ENCODE measurements at regions not wholly inside any gene's neighbourhood (a gene's known extent, or its start where the extent isn't known, plus 50 kb on each side); places are given as distances from the start of the nearest gene placed in this dataset.

DNA sequence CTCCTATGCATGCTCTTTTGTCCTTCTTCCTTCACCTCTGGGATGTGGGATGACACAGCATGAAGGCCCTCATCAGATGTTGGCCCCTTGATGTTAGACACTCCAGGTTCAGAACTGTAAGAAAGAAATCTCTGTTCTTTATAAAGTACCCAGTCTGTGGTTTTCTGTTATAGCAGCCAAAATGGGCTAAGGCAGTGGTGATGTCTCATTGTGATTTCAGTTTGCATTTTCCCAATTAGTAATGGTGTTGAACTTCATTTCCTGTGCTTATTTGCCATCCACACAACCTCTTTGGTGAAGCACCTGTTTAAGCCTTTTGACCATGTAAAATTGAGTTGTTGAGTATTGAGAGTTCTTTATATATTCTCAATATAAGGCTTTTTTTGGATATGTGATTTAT is 129.3 kb upstream of the C1orf174 start:
- no peak for DNase-seq (ENCODE audit: low spot score)
- TF ChIP-seq, protein P1, sequence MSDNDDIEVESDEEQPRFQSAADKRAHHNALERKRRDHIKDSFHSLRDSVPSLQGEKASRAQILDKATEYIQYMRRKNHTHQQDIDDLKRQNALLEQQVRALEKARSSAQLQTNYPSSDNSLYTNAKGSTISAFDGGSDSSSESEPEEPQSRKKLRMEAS (IDR thresholded peaks at IDR 0.05), result no peak
- TF ChIP-seq, protein P2, sequence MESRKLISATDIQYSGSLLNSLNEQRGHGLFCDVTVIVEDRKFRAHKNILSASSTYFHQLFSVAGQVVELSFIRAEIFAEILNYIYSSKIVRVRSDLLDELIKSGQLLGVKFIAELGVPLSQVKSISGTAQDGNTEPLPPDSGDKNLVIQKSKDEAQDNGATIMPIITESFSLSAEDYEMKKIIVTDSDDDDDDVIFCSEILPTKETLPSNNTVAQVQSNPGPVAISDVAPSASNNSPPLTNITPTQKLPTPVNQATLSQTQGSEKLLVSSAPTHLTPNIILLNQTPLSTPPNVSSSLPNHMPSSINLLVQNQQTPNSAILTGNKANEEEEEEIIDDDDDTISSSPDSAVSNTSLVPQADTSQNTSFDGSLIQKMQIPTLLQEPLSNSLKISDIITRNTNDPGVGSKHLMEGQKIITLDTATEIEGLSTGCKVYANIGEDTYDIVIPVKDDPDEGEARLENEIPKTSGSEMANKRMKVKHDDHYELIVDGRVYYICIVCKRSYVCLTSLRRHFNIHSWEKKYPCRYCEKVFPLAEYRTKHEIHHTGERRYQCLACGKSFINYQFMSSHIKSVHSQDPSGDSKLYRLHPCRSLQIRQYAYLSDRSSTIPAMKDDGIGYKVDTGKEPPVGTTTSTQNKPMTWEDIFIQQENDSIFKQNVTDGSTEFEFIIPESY (IDR thresholded peaks at IDR 0.05), result no peak
- no peak for TF ChIP-seq YY1 (IDR thresholded peaks at IDR 0.05)
- no peak for TF ChIP-seq EGR1 (IDR thresholded peaks at IDR 0.05; ENCODE audit: low read depth in 2 of 2)
- no peak for TF ChIP-seq RAD21 (IDR thresholded peaks at IDR 0.05)
- TF ChIP-seq SP1 (IDR thresholded peaks at IDR 0.05), result no peak
- TF ChIP-seq HNF4G (IDR thresholded peaks at IDR 0.05), result no peak
- no peak for TF ChIP-seq RXRA (IDR thresholded peaks at IDR 0.05)
- TF ChIP-seq FOXA1 (IDR thresholded peaks at IDR 0.05), result no peak
- TF ChIP-seq NR2F2 (IDR thresholded peaks at IDR 0.05), result no peak
- H3K27me3 ChIP-seq (ENCODE audit: control insufficient read depth in 4 of 4, insufficient read depth in 4 of 4, low read length in 3 of 4), result peaks cover 0 to 4% (median 0%) of the 10 kb centered on the region in 4 donors
- no peaks in the 10 kb centered on the region for H3K4me1 ChIP-seq (ENCODE audit: control insufficient read depth in 4 of 4, insufficient read depth in 4 of 4, low read length in 3 of 4)
- H3K9ac ChIP-seq (ENCODE audit: low read depth in 1 of 2, low read length in 2 of 2), result no peak overlapping the region
- H3K36me3 ChIP-seq (ENCODE audit: control insufficient read depth in 4 of 4, insufficient read depth in 3 of 4, low read depth in 1 of 4, low read length in 3 of 4), result no peaks in the 10 kb centered on the region
- H3K4me3 ChIP-seq (ENCODE audit: low read depth in 1 of 3, low read length in 3 of 3), result no peak overlapping the region
- H3K9me3 ChIP-seq (ENCODE audit: control insufficient read depth in 4 of 4, low read length in 3 of 4), result peaks cover 0 to 5% (median 3%) of the 10 kb centered on the region in 4 donors
- H3K27ac ChIP-seq (ENCODE audit: low read depth in 1 of 2, low read length in 2 of 2), result no peak overlapping the region

DNA sequence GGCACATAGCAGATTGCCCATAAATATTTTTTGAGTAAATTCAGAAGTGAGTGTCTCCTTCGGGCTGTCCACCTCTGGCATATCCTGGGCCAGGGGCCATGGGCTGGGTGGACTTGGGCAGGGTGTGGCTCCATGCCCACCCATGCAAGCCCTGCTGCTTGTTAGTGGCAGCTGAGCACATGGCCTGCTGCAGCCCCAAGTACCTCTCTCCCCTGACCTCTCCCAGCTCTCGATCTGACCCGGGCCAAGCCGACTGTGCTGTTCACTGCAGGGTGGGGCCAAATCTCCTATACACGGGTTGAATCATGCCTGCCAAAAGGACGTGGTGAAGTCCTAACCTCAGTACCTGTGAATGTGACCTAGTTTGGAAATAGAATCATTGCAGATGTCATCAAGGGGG is 132.5 kb upstream of the C1orf174 start:
- no peak overlapping the region for H3K27ac ChIP-seq (ENCODE audit: low read depth in 1 of 2, low read length in 2 of 2)
- WGBS, result 65% methylated on average over 6 of the region's 6 CpGs
- H3K36me3 ChIP-seq (ENCODE audit: control insufficient read depth in 4 of 4, insufficient read depth in 3 of 4, low read depth in 1 of 4, low read length in 3 of 4), result no peaks in the 10 kb centered on the region
- DNase-seq (ENCODE audit: low spot score), result no peak
- peaks cover 0 to 5% (median 3%) of the 10 kb centered on the region in 4 donors for H3K9me3 ChIP-seq (ENCODE audit: control insufficient read depth in 4 of 4, low read length in 3 of 4)
- H3K4me3 ChIP-seq (ENCODE audit: low read depth in 1 of 3, low read length in 3 of 3), result no peak overlapping the region
- H3K4me1 ChIP-seq (ENCODE audit: control insufficient read depth in 4 of 4, insufficient read depth in 4 of 4, low read length in 3 of 4), result no peaks in the 10 kb centered on the region
- TF ChIP-seq RXRA (IDR thresholded peaks at IDR 0.05) (no peak), FOXA2 (IDR thresholded peaks at IDR 0.05) (no peak)
- H3K27me3 ChIP-seq (ENCODE audit: control insufficient read depth in 4 of 4, insufficient read depth in 4 of 4, low read length in 3 of 4), result peaks cover 0 to 4% (median 0%) of the 10 kb centered on the region in 4 donors
- no peak overlapping the region for H3K9ac ChIP-seq (ENCODE audit: low read depth in 1 of 2, low read length in 2 of 2)

DNA sequence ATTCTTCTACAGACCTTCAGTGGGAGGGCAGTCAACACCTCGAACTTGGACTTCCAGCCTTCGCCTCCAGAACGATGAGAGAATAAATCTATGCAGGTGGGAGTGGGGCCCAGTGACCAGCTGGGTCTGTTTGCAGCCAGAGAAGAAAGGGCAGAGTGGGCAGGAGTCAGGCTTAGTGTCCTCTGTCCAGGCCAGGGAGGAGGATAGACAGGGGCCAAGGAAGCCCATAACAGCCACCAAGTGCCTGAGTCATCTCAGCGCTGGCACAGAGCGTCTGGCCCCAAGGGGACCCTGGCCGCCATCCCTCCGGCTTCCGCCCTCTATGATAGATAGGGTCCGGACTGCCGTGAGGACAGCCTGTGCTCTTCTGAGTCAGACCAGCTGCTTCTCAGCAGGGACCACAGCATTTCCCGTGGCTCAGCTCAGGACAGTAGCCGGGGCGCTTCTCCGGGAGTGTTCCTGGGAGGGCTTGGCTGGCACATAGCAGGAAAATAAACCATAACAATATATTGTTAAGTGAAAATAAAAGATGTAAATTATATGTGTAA is 133.1 kb upstream of the C1orf174 start:
- DNase-seq (ENCODE audit: low spot score), result no peak
- Histone ChIP-seq H3K4me3 (ENCODE audit: low read depth in 1 of 3, low read length in 3 of 3) (no peak overlapping the region), H3K9me3 (ENCODE audit: control insufficient read depth in 4 of 4, low read length in 3 of 4) (peaks cover 0 to 5% (median 3%) of the 10 kb centered on the region in 4 donors), H3K36me3 (ENCODE audit: control insufficient read depth in 4 of 4, insufficient read depth in 3 of 4, low read depth in 1 of 4, low read length in 3 of 4) (no peaks in the 10 kb centered on the region), H3K27me3 (ENCODE audit: control insufficient read depth in 4 of 4, insufficient read depth in 4 of 4, low read length in 3 of 4) (peaks cover 0 to 4% (median 0%) of the 10 kb centered on the region in 4 donors), H3K4me1 (ENCODE audit: control insufficient read depth in 4 of 4, insufficient read depth in 4 of 4, low read length in 3 of 4) (no peaks in the 10 kb centered on the region), H3K9ac (ENCODE audit: low read depth in 1 of 2, low read length in 2 of 2) (no peak overlapping the region), H3K27ac (ENCODE audit: low read depth in 1 of 2, low read length in 2 of 2) (no peak overlapping the region)
- WGBS, result 75% methylated on average over 14 of the region's 14 CpGs
- TF ChIP-seq, protein P3, sequence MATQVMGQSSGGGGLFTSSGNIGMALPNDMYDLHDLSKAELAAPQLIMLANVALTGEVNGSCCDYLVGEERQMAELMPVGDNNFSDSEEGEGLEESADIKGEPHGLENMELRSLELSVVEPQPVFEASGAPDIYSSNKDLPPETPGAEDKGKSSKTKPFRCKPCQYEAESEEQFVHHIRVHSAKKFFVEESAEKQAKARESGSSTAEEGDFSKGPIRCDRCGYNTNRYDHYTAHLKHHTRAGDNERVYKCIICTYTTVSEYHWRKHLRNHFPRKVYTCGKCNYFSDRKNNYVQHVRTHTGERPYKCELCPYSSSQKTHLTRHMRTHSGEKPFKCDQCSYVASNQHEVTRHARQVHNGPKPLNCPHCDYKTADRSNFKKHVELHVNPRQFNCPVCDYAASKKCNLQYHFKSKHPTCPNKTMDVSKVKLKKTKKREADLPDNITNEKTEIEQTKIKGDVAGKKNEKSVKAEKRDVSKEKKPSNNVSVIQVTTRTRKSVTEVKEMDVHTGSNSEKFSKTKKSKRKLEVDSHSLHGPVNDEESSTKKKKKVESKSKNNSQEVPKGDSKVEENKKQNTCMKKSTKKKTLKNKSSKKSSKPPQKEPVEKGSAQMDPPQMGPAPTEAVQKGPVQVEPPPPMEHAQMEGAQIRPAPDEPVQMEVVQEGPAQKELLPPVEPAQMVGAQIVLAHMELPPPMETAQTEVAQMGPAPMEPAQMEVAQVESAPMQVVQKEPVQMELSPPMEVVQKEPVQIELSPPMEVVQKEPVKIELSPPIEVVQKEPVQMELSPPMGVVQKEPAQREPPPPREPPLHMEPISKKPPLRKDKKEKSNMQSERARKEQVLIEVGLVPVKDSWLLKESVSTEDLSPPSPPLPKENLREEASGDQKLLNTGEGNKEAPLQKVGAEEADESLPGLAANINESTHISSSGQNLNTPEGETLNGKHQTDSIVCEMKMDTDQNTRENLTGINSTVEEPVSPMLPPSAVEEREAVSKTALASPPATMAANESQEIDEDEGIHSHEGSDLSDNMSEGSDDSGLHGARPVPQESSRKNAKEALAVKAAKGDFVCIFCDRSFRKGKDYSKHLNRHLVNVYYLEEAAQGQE (IDR thresholded peaks at IDR 0.05), result no peak
- TF ChIP-seq, protein P4, sequence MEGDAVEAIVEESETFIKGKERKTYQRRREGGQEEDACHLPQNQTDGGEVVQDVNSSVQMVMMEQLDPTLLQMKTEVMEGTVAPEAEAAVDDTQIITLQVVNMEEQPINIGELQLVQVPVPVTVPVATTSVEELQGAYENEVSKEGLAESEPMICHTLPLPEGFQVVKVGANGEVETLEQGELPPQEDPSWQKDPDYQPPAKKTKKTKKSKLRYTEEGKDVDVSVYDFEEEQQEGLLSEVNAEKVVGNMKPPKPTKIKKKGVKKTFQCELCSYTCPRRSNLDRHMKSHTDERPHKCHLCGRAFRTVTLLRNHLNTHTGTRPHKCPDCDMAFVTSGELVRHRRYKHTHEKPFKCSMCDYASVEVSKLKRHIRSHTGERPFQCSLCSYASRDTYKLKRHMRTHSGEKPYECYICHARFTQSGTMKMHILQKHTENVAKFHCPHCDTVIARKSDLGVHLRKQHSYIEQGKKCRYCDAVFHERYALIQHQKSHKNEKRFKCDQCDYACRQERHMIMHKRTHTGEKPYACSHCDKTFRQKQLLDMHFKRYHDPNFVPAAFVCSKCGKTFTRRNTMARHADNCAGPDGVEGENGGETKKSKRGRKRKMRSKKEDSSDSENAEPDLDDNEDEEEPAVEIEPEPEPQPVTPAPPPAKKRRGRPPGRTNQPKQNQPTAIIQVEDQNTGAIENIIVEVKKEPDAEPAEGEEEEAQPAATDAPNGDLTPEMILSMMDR (IDR thresholded peaks at IDR 0.05; ENCODE audit: low read depth, low read length, missing input control), result no peak
- no peak for TF ChIP-seq EGR1 (IDR thresholded peaks at IDR 0.05; ENCODE audit: low read depth in 2 of 2)
- TF ChIP-seq, protein P2 (IDR thresholded peaks at IDR 0.05), result no peak
- TF ChIP-seq FOXA1 (IDR thresholded peaks at IDR 0.05), result no peak
- no peak for TF ChIP-seq JUND (IDR thresholded peaks at IDR 0.05)
- no peak for TF ChIP-seq NR2F2 (IDR thresholded peaks at IDR 0.05)
- TF ChIP-seq RAD21 (IDR thresholded peaks at IDR 0.05), result no peak
- TF ChIP-seq HNF4A (conservative IDR thresholded peaks at IDR 0.05), result no peak
- no peak for TF ChIP-seq YY1 (IDR thresholded peaks at IDR 0.05)
- no peak for TF ChIP-seq HNF4G (IDR thresholded peaks at IDR 0.05)
- no peak for TF ChIP-seq GABPA (IDR thresholded peaks at IDR 0.05 in 1 of 2, conservative IDR thresholded peaks at IDR 0.05 in 1 of 2)
- TF ChIP-seq, protein P1 (IDR thresholded peaks at IDR 0.05), result no peak
- TF ChIP-seq RXRA (IDR thresholded peaks at IDR 0.05), result no peak
- TF ChIP-seq SP1 (IDR thresholded peaks at IDR 0.05), result no peak
- no peak for TF ChIP-seq FOXA2 (IDR thresholded peaks at IDR 0.05)
- TF ChIP-seq TAF1 (conservative IDR thresholded peaks at IDR 0.05), result no peak
